HK-2 (cell line): ENCODE measurements at regions not wholly inside any gene's neighbourhood (a gene's known extent, or its start where the extent isn't known, plus 50 kb on each side); places are given as distances from the start of the nearest gene placed in this dataset.
A peak's percentile ranks its signal among the peaks of the same experiment; 100 is the strongest.
"Not testable (repeated sequence)": the region's sequence is repeated elsewhere in the genome, so short reads cannot be mapped to it uniquely, and the experiment has no call there.

ENCODE experiments used
- DNase-seq: peaks from one replicate; pipeline ENCODE4 v3.0.0-alpha.2; 2018; ENCODE audit not compliant: unreplicated experiment

DNA sequence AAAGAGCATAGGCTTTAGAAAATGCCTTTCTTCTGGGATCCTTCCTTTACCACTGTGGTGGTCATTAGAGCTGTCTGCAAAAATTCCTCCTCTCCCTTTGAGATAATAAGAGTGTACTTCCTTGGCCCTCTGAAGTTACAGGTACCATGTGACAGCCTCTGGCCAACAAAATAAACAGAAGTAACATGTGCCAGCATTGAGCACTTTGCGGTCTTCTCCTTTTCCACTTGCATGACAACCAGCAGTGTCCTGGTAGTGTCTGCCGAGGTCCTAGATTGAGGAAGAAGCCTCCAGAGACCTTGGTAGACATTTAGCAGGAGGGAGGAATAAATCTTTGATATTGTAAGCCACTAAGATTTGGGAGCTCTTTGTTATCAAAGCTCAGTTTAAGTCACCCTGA lies 87.5 kb upstream of the ARID1B start:
- no peak for DNase-seq

DNA sequence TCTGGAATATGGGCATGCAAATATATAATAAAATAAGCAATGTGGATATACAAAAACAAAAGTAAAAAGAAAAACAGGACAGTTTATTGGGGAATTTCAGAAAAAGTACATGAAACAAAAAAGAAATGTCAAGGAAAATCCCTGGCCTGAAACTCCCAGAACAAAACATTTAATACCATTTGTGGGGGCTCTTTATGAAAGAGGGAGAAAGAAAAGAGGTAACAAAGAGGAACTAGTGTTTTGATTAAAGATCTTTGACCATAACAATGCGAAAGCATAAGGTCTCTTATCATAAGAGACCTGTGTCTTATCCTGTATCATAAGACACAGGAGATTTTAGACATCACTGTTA lies 88.6 kb upstream of the ARID1B start:
- no peak for DNase-seq

DNA sequence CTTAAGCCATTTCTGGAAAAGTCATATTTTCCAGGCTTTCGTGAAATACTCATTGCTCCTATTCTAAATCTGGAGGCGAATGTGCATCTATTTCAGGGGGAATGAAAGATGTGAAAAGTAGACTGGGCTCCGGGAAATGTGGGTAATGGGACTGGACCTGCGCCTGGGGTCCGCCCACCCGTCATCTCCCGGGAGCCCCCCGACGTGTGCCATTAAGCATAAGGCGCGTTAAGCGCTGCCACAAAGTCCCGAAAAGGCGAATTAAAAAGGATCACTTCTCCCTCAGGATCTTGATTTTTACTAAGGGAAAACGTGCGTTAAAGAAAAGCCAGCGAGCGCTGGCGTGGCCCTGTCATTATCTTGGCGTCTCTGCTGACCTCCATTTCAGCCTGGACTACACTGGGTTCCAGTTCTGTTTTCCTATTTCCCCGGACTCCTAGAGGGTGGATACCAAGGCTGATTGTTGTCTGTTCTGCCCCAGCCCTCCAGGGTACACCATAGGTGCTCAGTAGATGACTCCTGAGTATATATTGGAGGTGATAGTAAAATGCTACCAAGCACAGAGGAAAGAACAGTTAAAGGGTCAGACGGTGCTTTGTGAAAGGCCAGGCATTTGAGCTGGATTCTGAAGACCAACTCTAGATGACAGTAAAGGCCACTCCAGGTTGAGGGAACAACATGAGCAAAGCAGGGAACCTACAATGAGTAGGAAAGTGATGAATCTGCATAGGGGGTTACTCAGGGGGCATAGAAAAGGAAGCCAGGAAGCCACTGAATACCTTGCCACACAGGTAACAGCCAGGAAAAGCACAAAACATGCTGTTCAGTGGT lies 89.2 kb upstream of the ARID1B start:
- no peak for DNase-seq

DNA sequence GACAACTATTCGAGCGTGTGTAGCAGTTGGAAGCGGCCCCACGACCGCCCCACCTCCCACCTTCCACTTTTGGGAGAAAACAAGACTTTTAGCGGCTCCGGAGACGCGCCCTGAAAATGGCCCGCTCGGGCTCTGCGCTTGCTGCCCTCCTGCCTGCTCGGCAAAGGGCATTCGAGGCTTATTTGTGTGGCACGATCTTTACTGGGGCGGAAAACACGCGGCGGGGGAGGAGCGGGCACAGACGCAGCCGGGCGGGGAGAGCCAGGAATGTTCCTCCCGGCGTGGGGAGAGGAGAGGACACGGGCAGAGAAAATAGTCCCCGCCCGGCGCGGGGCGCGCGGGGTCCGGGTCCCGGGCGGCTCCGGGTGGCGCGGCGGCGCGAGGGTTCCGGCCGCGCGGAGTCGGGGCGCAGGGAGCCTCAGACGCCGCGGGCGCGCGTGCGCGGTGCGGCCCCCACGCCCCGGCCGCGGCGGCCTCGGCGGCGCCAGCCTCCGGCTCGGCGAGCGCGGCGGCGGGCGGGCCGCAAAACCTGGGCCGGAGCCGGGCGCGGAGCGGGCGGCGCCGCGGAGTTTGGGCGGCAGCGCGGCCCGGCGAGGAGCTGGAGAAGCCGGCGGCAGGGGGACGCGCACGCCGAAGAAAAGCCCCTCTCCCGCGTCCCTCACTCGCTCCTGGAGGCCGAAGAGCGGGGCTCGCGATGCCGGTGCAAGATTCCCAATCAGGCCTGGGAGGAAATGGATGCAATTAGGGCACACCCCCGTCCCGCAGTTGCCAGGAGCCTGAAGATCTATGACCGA lies 90.0 kb upstream of the ARID1B start:
- DNase-seq = peak; percentile 84

DNA sequence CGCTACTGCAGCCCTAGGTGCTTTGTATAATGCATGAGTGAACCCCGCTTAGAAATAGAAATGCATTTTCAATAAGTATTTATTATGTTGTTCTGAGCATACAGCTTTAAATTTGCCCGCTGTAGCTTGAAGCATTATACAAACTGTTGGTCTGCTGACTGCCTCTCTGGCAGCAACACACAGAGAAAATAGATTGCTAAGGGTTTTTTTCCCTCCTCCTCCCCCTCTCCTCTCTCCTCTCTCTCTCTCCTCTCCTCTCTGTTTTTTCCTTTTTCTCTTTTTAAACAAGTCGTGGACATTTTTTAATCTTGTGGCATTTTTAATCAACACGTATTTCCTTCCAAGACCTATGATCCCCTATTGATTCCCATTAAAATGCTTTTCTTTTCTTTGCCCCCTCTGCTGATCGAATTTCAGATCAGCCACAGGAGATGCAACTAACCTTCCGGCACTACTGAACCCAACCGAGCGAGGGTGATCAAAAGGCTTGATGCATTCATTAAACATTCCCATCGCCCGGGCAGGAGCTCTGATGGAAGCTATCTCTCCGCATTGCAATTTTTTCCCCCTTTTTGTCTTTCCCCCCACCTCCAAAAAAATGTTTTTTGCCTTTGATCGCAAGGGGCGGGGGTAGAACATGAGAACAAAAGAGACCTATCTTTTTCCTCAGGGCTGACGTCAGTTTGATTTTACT lies 90.7 kb upstream of the ARID1B start:
- DNase-seq = no peak

DNA sequence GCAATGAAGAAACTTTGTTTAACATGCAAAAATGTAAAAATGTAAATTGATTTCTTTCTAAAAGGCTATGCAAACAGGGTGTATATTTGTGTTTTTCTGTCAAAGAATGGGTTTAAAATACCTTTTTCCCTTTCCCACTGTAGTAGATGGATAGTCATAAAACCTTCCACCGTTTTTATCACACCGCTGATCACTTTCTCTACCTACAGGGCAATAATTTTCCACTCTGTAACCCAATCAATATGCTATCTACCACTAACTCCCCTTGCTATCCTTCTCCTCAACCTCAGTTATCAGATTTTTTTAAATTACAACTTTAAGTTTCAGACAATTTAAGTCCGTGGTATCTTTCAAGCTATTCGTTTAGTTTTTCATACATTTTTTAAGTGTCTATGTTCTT lies 91.4 kb upstream of the ARID1B start:
- DNase-seq = no peak

DNA sequence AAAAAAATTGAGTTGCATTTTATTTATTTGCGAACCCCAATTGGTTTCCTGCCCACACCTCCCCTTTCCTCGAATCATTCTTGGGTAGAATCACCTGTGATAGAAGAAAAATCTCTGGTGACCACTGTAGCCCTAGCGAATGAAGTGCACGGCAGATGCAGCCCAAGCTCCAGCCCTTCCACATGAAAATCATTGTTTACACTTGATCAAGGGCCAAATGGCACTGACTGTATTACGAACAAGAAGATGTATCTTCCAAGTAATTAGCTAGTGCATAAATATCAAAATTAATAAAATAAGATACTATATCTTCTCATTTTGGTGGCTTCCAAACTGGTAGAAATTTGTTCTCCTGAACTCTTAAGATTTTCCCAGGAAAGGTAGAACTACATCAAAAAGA lies 93.4 kb upstream of the ARID1B start:
- DNase-seq = no peak

DNA sequence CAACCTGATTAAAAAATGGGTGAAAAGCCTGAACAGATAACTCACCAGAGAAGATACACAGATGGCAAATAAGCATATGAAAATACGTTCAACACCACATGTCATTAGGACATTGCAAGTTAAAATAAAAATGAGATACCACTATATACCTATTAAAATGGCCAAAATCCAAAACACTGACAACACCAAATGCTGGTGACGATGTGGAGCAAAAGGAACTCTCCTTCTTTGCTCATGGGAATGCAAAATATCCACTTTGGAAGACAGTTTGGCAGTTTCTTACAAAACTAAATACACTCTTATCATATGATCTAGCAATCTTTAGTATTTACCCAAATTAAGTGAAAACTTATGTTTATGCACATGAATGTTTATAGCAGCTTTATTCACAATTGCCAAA lies 100.5 kb upstream of the ARID1B start:
- no peak for DNase-seq

DNA sequence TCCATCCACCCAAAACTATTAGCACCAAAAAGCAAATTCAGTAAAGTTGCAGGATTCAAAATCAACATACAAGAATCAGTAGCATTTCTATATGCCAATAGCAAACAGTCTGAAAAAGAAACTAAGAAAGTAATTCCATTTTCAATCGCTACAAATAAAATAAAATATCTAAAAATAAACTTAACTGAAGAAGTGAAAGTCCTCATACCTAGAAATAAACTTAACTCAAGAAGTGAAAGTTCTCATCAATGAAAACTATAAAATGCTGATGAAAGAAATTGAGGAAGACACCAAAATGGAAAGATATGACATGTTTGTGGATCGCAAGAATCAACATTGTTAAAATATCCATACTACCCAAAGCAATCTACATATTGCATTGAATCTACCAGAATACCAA lies 103.0 kb upstream of the ARID1B start:
- DNase-seq = no peak

DNA sequence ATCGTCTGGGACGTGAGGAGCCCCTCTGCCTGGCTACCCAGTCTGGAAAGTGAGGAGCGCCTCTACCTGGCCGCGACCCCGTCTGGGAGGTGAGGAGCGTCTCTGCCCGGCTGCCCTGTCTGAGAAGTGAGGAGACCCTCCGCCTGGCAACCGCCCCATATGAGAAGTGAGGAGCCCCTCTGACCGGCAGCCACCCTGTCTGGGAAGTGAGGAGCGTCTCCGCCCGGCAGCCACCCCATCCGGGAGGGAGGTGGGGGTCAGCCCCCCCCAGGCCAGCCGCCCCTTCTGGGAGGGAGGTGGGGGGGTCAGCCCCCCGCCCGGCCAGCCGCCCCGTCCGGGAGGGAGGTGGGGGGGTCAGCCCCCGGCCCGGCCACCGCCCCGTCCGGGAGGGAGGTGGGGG lies 107.1 kb upstream of the ARID1B start:
- DNase-seq = not testable (repeated sequence)

DNA sequence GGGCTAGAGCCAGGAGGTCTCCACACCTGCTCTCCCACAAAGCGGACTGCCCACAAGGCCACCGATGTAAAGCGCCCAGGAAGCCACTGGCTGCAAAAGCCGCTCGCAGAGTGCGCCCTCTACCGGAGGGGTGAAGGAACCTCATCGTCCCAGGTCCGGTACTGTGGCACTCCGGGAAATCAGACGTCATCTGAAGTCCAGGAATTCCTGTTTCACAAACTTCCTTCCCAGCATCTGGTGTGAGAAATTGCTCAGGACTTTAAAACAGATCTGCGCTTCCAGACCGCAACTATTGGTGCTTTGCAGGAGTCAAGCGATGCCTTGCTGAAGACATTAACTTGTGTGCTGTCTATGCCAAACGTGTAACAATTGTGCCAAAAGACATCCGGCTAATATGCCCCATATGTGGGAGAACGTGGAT lies 115.1 kb upstream of the ARID1B start:
- DNase-seq = peak; percentile 69

DNA sequence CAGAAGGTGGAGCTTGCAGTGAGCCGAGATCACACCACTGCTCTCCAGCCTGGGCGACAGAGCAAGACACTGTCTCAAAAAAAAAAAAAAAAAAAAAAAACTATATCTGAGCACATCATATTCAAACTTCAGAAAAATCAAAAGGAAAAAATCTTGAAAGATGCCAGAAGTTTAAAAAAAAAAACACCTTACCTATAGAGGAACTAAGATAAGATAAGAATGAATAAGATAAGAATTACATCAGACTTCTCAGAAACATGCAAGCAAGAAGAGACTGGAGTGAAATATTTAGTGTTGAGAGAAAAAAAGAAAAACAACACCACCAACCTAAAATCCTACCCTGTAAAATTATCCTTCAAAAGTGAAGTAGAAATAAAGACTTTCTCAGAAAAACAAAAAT lies 116.8 kb upstream of the ARID1B start:
- DNase-seq = no peak

DNA sequence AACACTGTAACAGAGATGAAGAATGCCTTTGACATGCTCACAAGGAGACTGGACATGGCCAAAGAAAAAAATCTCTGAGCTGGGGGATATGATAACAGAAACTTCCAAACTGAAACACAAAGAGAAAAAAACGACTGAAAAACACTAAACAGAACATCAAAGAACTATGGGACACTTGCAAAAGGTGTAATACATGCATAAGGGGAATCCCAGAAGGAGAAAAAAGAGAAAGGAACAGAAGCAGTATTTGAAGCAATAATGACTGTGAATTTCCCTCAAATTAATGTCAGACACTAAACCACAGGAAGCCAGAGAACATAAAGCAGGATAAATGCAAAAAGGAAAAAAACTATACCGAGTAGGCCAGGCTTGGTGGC lies 117.4 kb upstream of the ARID1B start:
- DNase-seq = no peak

DNA sequence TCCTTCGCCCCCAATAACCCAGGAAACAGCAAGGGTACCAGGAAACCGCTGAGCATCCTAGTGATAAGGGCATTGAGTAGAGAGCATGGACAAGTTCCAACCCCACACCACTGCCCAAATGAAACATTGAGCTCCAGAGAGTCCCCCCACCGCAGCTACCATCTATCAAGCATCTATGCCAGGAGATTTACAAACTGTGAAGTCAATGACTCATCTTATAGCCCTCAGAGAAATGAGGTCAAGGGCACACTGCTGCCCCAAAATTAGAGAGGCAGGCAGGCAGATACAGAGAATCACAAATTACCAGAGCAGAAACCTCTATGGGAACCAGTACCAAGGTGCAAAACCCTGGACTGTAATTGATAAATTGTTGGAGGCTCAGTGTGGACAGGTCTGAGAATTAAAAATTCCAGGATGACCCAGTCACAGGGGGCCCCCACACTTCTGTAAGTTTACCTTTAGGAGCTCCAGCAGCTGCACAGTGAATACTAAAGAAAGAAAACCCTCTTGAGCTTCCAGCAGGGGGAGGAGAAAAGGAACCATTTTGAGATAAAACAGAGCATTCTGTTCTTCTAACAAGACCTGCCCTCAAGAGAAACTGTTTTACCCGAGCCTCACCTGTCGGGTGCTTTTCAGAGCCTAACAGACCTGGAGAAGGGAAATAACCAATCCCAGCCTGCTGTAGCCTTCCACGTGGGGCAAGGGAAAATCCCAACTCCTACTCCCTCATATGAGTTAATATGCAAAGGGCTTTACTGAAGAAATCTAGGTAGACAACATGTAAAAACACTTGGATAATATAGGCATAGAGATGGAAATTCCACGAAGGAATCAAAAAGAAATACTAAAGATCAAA lies 118.0 kb upstream of the ARID1B start:
- no peak for DNase-seq

DNA sequence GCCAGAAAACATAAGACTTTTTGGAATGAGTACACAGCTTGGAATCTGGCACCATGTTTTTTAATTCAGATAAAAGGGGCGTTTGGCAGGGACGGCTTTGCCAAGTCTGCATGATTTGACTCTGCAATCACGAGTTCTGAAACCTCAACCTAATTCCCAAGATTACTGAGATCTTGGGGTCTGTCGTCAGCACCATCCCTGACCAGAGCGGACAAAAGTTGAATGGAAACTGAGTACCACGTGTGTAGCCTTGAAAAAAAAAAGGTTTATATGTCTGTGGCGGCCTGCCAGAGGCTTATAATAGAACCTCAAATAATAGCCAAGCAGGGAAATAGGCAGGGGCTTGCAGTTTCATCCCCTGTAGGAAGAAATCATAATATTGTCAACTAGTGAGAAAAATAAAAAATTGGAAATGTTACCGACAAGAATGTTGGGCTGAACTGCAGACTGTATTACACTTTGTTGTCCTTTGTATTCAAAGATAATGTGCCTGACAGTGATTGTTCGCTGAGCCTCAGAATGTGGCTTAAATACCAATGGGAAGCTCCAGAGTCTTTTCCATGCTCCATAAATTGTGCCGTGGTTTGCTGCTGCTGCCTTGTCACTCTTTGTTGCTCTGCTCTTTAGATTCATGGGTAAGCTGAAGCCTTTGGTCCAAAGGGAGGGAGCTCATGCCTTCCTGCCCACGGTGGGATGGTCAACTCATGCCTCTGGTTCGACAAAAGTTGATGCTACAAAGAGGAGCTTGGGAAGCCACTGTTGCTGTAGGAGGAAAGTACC lies 118.8 kb upstream of the ARID1B start:
- DNase-seq = no peak

DNA sequence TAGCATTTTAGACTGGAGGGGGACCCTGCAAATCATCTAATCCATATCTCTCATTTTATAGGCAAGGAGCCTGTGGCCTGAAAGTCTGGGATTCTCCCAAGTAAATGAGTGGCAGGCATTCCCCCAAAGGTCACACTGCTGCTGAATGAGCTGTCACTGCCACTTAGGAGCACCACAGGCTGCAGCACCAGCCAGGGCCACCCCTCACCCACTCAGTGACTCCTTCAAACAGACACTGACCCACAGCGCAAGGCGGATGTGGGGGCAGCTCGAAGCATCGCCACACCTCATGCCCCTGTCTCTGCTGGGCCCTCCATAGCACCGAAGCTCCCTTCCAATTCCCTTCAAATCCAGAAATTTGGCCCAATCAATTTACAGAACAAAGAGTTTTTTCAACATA lies 119.9 kb upstream of the ARID1B start:
- no peak for DNase-seq

DNA sequence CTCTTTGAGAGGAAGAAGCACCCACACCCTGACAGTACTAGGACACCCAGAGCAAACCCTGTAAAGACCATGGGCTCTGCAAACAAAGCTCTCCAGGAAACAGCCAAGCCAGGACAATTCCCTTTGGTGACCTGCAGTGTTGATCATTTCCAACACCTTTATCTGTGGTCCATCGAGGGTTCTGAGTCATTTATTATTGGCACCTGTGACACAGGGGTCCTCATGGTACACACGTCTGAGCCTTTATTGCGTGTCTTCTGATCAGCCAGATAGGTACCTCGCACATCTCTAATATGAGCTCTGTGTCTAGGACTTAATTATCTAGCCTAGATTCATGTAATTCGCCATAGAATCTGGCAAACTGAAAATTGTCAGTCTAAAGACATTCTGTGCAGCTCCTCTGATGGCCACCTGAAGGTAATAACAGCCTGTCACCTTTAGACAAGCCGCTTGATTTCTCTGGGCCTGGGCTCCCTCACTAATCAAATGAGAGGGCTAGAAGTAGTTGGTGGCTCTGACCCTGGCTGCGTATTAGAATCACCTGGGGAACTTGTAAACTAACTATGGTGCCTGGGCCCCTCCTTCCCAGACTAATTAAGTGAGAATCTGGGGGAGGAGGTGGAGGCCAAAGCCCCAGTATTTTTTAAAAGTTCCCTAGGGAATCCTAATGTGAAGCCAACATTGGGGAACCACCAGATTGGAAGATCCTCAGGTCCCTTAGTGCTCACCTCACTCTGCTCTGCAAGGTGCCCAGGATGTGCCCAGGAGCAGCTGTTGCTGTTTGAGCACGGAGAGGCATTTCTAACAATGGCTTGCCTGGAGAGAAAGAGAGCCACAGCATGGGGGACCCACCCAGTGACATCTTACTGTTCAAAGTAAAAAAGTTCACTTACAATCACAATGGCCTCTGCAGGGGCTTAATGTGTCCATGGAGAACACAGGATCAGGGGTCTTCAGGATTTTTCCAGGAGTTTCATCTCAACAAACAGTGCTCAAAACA lies 122.0 kb upstream of the ARID1B start:
- DNase-seq = no peak

DNA sequence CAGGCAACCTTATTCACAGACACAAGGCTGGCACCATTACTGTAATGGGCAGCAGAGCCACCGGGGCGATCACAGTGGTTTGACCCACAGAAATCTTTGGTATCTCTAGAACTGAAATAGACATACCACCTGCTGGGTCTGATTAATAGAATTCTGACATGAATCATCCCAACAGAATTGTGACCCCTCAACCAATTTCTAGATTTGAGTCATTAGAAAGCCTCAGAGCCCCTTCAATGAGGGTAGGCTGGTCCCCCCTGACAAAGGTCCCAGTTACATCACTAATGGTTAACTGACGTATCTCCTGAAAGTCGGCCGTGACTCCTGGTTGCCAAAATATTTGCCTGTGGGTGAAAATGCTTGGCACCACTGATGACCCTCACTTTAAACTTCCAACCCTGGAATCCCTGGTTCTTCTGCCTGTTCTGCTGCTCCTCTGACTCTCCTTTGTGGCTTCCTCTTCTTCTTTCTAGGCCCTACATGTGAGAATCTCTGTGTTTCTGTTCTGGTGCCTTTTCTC lies 124.9 kb upstream of the ARID1B start:
- no peak for DNase-seq

DNA sequence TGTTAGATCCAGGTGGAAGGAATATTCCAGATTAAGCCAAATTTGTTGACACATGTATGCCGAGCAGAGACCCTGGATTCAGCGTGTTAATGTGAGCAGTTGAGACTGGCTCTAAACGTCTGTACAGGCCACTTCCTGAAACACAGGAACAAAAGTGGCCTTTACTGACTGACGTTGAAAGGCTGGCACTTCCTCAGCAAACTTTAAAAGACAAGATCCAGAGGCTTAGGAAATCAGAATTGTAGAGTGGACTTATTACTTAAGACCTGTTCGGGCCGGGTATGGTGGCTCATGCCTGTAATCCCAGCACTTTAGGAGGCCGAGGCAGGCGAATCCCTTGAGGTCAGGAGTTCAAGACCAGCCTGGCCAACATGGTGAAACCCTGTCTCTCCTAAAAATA lies 125.7 kb upstream of the ARID1B start:
- no peak for DNase-seq
